ENCODE measurements at regions not wholly inside any gene's neighbourhood (a gene's known extent, or its start where the extent isn't known, plus 50 kb on each side); places are given as distances from the start of the nearest gene placed in this dataset.
"Not testable (repeated sequence)": the region's sequence is repeated elsewhere in the genome, so short reads cannot be mapped to it uniquely, and the experiment has no call there.

DNA sequence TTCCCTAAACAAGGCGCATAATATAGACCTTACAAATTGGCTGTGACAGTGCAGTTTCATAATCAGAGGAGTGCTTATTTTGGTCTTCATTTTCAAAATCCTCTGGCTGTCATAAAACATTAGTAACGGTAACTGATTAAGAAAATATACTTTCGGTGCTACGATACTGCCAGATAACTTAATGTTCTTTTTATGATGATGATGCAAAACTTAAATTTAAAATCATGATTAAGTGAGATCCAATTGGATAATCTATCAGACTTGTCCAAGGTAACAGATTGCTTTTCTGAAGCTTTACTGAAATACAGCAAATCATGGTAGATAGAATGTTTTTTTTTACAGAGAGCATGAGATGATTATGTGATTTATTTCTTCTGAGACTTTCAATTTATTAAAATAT, 364.2 kb upstream of the CNTN3 start:
- DNase-seq = no peak

DNA sequence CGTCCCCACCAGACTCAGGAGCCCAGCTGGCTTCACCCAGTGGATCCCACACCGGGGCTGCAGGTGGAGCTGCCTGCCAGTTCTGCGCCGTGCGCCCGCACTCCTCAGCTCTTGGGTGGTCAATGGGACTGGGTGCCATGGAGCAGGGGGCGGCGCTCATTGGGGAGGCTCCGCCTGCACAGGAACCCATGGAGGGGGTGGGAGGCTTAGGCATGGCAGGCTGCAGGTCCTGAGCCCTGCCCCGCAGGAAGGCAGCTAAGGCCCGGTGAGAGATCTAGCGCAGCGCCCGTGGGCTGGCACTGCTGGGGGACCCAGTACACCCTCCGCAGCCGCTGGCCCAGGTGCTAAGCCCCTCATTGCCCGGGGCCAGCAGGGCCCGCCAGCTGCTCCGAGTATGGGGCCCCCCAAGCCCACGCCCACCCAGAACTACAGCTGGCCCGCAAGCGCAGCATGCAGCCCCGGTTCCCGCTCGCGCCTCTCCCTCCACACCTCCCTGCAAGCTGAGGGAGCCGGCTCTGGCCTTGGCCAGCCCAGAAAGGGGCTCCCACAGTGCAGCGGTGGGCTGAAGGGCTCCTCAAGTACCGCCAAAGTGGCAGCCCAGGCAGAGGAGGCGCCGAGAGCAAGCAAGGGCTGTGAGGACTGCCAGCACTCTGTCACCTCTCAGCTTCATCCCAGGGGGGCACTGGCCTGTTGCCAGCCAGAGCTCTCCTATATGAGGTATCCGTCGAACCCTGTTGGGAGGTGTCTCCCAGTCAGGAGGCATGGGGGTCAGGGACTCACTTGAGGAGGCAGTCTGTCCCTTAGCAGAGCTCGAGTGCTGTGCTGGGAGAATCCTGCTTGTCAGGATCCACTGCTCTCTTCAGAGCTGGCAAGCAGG, 370.8 kb upstream of the CNTN3 start:
- not testable (repeated sequence) for DNase-seq

DNA sequence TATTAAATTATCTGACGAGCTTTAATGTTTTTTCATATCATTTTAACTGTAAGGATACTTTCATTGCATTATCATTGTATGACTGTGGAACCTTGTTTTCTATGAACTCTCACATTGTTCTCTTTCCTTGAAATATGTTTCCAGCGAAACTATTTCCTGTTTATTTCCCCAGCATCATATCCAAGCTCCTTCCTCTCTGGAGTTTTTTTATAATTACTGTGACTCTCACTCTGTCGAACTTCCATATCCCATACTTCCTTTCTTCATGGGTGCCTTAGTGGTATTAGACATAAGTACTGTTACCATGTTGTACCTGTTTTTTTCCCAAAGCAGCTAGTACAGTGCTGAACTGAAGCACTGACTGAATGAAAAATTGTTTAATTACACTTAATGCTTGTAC, 373.6 kb upstream of the CNTN3 start:
- DNase-seq = no peak

DNA sequence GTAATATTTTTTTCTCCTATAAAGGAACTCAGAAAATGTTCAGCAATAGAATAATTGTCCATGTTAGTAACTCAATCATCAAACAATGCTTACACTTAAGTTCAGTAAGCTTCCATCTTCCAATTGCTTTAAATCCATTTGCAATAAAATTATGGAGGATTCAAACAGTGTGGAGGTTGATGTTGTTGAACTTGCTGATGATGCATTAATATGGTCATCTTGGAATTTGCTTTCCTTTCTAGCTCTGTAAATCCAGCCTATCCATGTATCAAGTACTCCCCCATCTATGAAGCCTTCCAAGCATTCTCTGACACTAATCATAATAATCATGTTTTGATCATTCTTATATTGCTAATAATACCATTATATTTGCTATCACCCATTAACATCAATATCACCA, 378.4 kb upstream of the CNTN3 start:
- DNase-seq = no peak

DNA sequence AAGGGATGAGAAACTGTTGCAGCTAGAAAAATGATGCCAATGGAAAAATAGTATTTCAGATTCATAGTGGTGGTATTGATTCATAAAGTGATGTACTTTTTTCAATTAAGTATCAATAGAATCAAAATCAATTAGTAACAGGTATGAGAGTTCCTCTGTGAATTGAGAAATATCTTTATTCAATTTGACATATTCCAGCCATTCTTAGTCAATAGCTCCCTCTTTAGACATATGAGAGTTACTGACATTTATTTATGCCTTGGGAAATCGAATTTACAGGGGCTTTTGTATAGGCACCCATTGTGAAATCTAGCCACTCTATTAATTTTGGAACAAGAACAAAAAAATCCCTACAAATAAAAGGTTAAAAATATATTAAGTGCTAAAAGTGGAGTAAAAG, 386.9 kb upstream of the CNTN3 start:
- no peak for DNase-seq

DNA sequence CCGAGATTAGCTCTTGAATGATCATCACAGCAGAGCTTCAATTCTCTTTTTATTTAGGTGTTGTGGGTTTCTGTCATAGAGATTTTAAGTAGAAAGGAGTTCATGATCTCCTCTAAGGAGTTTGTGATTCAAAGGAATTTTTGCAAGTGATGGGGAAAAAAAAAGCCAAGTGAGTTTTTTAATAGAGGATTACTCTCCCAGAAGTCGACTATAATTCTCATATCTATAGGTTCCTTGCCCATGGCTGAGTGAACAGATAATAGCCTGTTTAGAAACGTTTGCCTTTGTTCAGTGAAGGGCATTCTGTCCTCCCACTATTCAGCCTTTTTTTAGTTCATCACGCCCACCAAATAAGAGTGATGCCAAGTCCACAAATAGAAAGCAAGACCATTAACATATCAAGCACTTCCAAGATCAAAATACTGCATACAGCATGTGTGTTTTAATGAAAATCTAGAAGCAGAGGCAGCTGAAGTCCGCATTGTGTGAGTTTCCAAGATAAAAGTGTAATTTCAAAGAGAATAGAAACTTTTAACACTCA, 398.4 kb upstream of the CNTN3 start:
- no peak for DNase-seq

DNA sequence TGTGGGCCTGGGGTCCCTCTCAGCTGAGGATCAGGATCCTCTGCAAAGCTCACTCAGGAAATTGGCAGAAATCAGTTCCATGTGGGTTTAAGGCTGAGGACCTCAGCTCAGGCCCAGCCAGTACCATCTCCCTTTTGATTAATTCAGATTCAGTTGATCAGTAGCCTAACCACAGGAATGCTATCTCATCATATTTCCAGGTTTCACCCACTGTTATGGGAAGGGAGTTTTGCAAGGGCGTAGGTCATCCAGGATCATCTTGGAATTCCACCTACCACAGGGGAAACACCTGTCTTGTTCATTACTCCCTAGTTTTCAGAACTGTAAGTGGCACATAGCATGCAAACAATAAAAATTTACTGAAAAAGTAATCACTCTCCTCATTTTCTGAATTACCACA, 399.5 kb upstream of the CNTN3 start:
- no peak for DNase-seq

DNA sequence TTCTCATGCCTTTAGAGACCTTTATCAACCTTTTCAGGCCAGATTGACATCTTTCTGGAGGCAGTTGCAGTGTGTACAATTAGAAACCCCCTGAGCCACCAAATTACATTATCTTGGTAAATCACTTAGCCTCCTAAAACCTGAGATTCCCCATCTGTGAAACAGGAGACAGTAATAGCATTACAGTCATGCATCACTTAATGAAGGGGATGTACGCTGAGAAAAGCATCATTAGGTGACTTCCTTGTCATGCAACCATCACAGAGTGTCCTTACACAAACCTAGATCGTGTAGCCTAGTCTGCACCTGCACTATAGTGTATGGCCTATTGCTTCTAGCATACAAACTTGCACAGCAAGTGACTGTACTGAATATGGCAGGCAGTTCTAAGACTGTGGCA, 400.8 kb upstream of the CNTN3 start:
- no peak for DNase-seq

DNA sequence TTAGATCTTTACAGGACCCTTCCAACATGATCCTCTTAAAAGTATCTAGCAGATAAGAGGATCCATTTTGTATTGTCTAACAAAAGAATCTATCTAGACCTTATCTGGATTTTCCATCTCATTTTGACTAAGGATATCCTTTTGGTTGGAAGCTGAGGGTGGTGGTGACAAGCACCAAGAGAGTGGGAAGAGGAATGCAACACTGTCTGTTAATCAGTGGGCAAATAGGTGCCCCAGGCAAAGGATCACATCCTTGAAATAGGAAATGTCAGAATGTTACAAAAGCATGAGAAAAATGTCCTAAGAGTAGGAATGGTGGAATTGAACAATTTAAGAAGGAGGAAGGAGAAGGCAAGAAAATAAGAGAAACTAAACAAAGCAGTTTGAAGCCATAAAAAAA, 420.7 kb upstream of the CNTN3 start:
- no peak for DNase-seq

DNA sequence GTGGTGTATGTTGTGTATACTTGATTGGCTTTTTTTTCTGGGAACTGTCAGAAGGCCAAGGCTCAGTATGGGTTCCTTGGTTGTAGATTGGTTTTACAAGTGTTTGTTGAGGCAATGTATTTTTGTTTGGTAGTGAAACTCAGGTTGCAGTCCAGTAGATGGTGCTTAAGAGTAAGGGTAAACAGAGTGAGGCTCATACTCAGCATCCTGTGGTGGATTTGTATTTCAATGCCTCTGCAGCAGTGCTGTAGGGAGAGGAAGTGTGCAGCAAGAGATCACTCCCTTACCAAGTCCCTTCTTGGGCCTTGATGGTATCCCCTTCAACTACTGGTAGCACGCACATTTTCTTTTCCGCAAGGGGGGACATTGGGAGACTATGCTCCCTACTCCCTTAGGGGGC, 428.5 kb upstream of the CNTN3 start:
- no peak for DNase-seq

DNA sequence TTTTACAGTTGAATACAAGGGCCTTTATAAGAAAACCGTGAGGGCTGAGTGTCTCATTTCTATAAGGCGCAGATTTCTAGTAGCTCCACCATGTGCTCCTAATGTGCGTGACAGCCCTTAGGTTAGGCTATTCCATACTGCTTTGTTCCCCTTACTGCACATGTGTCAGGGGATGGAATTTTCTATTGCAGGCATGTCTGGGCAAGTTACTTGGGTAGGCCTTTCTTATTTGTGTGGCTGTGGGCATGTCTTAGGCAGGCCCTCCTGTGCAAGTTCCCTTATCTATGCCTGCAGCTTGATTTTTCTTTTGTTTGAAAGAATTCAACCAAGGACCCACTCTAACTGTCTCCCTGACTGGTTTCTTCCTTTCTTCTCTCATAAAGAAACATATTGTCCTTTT, 434.2 kb upstream of the CNTN3 start:
- DNase-seq = no peak

DNA sequence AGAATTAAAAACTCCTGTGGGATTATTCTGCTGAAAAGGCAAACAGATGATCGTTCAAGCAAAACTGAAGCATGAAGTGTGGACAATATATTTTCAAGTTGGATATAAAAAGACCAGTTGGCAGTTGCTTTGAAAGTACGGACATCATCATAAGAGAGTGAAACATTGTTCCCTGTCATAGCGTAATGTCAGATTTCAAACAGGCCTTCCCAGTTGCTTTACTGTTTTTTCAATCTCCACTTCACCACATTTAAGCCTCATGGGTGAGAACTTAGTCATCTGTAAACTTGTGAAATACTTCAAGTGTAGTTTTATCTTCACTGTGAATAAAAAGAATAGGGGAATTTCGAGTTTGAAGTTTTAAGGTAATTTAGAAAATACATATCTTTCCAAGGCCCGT, 435.1 kb upstream of the CNTN3 start:
- no peak for DNase-seq

DNA sequence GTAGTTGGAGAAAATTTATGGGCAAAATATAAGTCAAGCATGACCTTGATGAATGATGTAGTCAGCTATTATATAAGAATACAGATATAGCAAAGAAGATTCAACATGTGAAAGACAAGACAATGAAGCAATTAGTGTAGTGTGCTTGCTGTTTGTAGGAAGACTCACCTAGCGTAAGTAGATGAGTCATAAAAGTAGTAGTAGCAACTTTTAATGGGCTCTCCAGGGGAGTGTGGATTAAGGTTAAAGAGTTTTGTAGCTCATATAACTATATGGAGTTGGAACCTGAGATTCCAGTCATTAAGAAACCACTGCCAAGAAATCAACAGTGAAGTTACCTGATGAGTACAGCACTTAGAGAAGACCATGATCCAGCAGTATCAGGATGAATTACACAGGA, 444.7 kb upstream of the CNTN3 start:
- DNase-seq = no peak

DNA sequence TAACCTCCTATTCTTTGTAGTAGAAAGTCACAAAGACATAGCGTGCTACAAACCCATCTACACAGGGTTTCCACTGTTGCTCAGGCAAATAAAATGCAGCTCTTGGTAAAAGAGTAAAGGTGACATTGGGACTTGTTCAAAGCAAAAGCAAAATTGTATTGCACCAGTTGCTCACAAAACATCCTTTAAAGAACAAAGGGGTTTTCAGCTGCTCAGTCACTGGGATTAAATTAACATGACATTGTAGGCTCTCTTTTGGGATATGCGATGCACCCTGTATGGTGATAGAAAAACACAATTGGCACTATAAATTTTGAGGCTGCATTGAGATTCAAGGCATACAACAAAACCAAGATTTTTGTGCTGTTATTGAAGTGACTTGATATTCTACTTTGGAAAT, 447.3 kb upstream of the CNTN3 start:
- no peak for DNase-seq

DNA sequence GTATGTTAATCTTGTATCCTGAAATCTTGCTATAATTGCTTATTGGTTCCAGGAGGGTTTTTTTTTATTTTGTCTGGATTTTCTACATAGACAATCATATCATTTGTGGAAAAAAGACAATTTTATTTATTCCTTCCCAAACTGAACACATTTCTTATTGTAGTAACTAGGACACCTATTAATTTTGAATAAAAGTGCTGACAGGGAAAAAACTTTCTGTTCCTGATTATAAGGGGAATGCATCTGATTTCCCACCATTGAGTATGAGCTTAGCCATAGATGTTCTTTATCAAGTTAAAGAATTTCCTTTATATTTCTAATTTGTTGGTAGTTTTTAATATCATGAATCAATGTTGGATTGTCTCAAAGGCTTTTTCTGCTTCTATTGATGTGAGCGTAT, 460.7 kb upstream of the CNTN3 start:
- DNase-seq = no peak

DNA sequence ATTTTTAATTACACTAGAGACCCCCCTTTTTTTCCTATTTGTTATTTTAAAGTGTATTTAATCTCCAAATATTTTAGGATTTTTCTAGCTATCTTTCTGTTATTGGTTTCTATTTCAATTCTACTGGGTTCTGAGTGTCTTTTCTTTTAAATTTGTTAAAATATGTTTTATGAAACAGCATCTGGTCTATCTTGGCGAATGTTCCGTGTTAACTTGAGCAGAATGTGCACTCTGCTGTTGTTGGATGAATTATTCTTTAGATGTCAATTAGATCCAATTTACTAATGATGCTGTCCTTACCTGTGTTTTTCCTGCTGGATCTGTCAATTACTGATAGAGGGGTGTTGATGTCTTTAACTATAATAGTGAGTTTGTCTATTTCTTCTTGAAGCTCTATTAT, 462.0 kb upstream of the CNTN3 start:
- no peak for DNase-seq

DNA sequence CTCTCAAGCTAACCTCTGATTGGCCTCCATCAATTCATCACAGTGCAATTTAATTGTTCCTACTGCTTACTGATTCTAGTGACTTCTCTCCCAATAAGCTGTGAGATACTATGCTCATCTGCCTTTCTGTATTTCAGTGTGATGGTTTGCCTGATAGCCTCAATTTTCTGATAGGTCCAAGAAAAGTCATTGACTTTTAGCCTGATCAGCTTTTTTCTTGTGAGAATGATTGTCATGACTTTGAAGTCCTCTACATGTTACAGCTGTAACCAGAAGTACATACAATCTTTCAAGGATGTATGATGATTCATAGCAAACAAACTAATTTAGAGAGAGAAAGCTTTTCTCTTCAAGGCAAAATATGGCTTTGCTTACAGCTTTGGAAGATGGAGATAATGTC, 463.8 kb upstream of the CNTN3 start:
- no peak for DNase-seq

DNA sequence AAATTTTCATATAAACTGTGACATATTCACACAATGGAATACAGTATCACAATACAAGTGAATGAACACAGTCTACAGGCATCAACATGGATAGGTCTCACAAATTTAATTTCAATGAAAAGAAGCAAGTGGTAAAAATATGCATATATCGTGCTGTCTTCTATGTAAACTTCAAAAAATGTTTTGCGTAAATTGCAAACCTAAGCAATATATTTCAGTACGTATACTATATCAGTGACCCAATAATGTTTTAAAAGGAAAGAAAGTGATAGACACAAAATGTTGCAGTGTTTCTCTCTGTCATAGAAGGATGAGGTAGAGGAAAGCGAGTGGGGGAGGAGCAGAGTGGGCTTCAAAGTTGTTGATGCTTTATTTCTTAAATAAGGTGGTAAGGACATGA, 468.4 kb upstream of the CNTN3 start:
- DNase-seq = no peak

DNA sequence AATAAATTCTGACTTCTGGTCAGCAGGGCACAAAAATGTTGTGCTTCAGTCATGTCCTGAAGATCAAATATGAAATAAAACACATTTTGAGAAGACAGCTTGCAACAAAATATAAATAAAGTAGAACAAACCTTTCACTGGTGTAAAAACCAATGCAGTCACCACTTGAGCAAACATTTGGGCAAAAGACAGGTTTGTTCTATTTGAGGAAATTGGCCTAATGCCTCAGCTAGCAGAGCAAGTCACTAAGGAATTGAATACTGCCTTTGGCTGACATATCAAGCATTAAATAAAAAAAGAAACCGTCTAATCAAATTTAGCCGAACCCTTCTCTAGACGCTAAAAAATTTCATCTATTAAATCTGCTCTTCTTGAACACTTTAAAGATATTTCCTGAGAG, 475.4 kb upstream of the CNTN3 start:
- no peak for DNase-seq

DNA sequence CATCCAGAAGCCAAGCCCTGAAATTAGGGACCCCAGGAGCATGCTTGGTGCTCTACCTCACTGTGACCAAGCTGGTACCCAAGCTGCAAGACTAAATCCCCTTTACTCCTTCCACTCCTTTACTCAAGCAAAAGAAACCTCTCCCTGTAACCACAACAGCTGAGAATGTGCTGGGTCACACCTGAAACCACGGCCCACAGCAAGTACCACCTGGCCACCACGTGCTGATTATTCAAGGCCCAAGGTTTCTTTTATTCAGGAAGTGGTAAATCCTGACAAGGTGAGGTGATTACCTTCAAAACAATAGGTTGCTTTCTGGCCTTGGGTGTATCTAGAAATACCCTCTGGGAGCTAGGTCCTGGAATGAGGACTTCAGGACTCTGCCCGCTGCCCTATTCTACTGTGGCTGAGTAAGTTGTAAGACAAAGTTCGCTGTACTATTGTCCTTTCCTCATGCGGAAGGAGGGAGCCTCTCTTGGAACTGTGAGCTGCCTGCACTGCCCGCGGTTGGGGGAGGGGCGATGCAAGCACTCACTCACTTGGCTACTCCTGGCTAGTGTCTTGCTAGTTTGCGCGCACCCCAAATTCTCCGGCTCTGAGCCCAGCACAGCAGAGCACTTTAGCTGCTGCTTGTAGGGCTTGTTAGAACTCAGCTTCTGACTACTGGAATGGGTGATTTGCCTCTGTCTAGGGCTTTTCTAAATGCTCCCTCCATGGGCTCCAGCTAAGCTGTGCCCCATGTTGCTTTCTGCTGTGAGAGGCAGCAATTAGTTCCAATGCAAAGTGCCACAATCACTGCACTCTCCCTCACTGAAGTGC, 487.1 kb upstream of the CNTN3 start:
- DNase-seq = no peak

DNA sequence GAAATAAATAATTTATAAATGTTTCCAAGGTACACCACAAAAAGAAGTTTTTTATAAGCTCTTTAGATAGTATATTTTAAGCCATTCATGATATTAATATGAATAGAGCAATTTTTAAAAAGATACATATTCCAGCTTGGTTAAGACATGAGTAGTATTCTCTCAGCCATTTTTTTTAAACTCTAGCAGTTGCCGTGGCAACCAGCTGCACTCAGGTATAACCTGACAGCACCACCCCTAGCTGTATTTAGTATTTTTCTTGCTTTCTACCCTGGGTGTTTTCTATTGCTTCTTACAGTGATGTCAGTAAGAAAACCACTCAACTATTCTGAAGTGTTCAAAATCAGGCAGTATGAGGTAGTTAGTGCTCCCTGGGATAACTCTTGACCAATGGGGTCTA, 496.3 kb upstream of the CNTN3 start:
- no peak for DNase-seq

DNA sequence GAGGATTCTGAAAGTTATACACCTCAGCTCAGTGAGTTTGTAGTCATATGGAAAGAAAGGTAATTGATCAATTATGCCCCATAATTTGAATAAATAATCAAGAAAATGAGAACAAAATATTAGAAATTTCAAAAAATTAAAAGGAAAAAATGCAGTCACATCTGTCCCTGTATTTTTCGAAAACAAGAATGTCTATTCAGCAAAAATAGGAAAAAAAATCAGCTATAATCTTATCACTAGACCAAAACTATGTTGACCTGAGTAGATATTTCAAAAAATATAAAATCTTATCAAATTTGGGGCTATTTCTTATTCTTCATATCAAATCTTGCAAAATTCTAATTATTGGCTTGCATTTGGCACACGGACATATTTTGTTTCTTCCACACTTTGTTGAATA, 501.2 kb upstream of the CNTN3 start:
- no peak for DNase-seq

DNA sequence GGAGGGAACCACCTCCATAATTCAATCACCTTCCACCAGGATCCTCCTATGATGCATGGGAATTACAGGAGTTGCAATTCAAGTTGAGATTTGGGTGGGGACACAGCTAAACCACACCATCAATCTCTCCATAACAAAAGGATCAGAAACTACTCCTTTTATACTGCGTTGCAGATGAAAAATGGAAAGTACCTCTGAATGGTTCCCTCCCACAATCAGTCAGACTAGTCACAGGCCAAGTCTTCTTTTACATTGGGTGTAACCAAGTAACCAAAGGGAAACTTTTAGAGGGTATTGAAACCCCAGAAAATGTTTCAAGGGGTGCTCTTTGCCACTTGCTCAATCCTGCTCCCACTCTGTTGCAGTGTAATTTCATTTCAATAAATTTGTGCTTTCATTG, 504.3 kb upstream of the CNTN3 start:
- no peak for DNase-seq

DNA sequence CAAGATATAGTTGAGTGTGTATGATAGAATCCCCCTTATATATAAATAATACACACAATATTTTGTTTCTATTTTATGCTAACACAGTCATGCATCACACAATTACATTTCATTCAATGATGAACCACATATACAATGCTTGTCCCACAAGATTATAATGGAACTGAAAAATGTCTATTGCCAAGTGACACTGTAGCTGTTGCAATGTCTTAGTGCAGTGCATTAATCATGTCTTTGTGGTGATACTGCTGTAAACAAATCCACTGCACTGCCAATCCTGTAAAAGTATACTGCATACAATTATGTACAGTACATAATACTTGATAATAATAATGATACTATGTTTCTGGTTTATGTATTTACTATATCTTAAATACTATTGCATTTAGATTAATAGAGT, 512.1 kb upstream of the CNTN3 start:
- DNase-seq = no peak
